T-helper 2 cell (primary cell): ENCODE measurements at regions not wholly inside any gene's neighbourhood (a gene's known extent, or its start where the extent isn't known, plus 50 kb on each side); places are given as distances from the start of the nearest gene placed in this dataset.
"Not testable (repeated sequence)": the region's sequence is repeated elsewhere in the genome, so short reads cannot be mapped to it uniquely, and the experiment has no call there.

Source experiments
- DNase-seq, 5 experiments: peaks; one replicate each; pipeline versions ENCODE4 v3.0.0 to v3.0.0-alpha.2; 2012 to 2022

DNA sequence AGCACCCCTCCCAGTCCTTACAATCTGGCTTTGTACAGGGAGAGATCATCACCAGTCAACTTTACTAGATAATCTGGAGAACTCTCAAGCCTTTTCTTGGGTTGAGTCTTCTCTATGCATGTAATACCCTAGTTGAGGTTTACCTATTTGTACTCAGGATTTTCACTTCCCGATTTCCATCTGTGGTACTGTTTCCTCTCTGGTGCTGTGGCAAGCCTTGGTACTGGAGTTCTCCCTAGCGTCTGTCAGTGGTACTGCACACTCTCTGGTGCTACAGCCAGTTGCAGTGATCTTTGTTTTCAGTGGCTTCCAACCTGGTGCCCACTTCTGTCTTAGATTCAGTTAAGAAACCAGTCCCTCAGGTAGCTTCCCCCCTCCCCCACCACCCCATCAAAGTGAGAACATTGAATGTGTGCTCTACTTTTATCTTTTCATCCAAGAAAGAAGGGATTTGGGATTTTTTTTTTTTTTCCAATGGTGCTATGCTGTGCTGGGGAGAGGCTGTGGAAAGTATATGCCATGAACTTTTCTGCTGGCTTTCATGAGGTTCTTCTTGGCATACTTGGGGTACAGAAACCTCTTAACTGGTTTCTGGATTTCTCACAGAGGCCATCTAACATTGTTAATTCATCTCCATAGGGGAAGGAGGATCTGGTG, 69.4 kb upstream of the EVL start:
- DNase-seq: peak in 4 of 5 experiments; percentile 8 to 70 (median 50)

DNA sequence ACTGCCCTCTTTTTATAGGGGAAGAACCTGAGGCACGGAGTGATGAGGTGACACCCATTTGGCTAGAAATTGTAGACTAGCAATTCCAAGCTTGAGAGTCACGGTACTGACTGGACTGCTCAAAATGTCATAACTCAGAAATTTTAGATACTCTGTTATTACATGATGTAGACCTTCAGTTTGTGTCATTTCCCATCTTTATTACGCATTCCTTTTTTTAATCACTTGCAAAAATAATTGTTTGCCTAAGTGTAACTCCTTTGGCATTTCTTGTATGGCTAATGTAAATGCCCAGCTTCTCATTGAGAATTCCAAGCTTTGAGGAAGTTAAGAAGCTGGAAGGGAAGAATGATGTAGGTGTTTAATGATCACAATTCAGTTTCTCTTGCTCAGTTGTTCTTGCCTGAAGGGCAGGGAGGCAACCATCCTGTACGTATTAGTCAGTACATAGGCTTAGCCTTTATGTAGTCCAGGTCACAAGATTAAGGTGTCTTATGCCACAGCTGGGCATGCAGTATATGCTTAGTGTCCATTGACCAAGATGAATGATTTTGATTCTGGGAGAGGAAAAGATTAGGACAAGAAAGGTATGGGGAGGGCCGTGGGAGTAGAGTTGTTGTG, 68.2 kb upstream of the EVL start:
- DNase-seq: no peak

DNA sequence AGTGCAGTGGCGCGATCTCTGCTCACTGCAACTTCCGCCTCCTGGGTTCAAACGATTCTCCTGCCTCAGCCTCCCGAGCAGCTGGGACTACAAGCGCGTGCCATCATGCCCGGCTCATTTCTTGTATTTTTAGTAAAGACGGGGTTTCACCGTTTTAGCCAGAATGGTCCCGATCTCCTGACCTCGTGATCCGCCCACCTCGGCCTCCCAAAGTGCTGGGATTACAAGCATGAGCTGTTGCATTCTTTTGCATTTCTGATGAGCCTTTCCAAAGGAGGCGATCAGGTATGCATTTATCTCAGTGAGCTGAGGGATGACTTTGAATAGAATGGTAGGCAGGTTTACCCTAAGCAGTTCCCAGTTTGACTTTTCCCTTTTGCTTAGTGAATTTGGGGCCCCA, 64.8 kb upstream of the EVL start:
- DNase-seq: not testable (repeated sequence)

DNA sequence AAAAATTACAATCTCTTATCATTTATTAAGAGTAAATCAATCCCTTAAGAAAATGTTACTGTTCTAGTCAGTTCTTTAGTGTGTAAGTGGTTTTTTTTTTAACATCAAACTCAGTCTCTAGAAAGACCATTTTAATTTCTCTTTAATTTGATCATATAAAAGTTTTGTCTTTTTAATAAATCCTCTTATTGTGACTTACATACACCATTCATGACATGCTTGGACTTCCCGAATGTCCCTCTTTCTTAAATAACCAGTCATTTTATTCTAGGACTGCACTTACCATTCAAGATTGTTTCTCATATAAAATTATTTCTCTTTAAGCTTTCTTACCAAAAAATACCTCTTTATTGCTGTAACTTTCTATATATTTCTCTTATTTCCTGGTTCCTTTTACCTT, 60.8 kb upstream of the EVL start:
- no peak for DNase-seq

DNA sequence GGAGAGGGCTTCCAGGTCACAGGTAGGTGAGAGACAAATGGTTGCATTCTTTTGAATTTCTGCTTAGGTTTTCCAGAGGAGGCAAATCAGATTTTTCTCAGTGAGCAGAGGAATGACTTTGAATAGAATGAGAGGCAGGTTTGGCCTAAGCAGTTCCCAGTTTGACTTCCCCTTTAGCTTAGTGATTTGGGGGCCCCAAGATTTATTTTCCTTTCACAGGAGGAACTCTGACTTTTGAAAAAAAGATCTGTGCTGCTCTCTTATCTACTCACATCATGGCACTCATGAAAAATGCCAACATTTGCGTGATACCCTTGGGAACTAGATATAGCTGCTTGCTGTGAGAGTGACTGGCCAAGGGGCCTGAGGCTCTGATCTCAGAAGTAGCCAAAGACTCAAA, 58.0 kb upstream of the EVL start:
- DNase-seq: no peak

DNA sequence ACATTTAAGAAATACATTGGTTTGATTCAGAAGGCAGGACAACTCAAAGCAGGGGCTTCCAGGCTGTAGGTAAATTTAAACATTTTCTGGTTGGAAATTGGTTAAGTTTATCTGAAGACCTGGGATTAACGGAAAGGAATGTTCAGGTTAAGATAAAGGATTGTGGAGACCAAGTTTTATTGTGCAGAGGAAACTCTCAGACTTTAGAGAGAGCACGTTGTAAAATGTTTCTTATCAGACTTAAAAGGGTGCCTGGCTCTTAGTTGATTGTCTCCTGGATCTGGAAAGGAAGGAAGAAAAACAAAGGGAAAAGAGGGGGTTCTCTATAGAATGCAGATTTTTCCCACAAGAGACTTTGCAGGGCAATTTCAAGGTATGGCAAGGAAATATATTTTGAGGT, 55.4 kb upstream of the EVL start:
- not testable (repeated sequence) for DNase-seq

DNA sequence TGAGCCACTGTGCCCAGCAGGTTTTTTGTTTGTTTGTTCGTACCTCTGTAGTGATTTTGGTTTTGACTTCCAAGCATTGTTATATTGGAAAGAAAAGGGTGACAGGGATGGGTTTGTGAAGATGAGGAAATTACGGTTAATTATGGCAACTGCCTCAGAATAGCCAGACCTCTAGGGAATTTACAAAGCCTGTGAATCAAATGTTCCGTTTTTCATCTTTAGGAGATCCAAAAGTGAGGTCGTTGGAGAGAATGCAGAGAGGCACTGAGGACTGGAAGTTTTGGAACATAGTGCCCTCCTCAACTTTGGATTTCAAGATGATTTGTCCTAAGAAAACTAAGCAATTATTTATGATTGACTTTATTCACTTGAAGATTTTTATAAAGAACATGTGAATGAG, 54.5 kb upstream of the EVL start:
- no peak for DNase-seq

DNA sequence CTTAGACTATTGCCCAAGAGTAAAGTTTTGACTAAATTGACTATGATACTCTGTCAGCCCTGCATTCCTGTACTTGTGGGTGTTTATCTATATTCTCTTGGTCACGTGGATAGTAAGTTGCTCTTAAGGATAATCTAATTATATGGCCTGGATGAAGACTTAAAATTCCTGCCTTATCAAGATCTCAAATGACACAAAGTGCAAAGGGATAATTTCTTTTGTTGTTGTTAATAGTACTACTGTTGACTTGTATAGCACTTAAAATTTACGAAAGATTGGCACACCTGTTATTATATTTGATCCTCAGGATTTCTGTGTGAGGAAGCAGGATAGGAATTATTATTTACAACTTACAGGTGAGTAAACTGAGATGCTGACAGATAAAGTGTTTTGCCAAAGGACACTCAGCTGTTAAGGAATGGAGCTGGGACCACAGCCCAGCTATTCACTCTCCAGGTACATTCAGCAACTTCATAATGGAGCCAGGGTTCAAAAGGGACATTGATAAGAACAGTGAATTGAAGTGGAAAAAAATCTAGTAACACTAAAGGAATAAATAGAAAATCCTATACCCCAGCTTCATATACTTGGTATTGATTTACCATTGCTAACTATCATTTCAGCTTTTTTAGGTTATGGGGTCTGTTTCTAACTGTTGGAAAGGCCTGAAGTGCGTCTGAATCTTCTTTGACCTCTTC, 53.4 kb upstream of the EVL start:
- no peak for DNase-seq

DNA sequence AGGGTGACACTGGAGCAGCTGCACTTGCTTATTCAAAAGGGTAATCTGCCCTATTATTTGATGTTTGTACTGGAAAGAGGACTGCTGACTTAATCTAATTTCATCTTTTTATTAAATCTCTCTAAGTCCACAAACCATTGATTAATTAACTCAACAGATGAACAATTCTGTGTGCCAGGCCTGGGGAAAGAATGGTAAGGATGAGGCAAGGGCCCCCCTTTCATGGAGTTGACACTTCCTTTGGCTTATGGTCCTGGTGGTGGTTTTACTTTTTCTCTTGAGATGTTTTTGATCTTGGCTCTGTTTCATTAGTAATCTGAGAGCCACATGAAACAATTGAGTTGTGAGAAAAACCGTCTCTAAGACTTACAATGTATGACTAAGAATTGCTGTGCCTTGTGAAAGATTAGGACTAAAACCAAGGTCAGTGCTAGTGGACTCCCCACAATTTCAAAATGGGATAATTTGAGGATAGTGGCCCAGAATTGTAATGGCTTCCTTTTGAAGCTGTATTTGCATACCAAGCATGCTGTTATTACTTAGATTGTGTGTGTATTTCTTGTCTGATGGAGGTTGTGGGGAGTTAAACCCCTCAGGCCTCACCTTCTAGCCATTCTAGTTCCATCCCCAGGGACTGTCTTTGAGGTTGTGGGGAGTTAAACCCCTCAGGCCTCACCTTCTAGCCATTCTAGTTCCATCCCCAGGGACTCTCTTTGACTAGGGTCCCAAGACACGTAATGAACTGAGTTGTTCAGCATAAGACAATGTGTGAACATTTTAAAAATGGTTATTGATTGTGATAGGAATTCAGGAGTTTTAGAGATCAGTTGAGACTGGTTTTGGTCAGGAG, 52.5 kb upstream of the EVL start:
- no peak for DNase-seq

DNA sequence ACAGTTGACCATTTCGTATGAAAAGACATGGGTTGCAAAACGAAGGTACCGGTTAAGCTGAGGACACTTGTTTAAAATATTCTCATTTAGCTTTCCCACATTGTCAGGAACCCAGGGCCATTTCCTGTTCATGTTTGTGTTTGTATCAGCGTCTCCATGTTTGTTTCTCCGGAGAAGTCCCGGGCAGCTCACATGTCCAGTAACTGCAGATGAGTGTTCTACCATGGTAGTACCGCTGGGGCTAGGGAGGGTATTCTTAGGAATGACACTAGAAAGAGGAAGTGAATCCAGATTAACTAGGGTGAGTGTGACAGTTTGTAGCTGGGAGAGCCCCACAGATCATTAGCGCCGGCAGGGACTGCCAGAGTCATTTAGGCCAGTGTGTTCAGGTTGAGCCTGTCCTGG, 50.0 kb upstream of the EVL start:
- DNase-seq: no peak
